ENCODE measurements at regions not wholly inside any gene's neighbourhood (a gene's known extent, or its start where the extent isn't known, plus 50 kb on each side); places are given as distances from the start of the nearest gene placed in this dataset.
"Not testable (repeated sequence)": the region's sequence is repeated elsewhere in the genome, so short reads cannot be mapped to it uniquely, and the experiment has no call there.

DNA sequence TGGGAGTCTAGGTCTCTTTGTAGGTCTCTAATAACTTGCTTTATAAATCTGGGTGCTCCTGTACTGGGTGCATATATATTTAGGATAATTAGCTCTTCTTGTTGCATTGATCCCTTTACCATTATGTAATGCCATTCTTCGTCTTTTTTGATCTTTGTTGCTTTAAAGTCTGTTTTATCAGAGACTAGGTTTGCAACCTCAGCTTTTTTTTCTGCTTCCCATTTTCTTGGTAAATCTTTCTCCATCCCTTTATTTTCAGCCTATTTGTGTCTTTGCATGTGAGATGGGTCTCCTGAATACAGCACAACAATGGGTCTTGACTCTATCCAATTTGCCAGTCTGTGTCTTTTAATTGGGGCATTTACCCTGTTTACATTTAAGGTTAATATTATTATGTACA is 116.2 kb downstream of the VGLL3 start:
- not testable (repeated sequence) for TF ChIP-seq CTCF (IDR thresholded peaks at IDR 0.05; ENCODE audit: low read length); EZH2 (optimal IDR thresholded peaks at IDR 0.05; ENCODE audit: low read depth, low read length); EZH2phosphoT487 (IDR thresholded peaks at IDR 0.05; ENCODE audit: low read length)
